K562 (cell line): ENCODE measurements at regions not wholly inside any gene's neighbourhood (a gene's known extent, or its start where the extent isn't known, plus 50 kb on each side); places are given as distances from the start of the nearest gene placed in this dataset.

Experiments
- ATAC-seq: fragments of 200-7000 bp; cut with Tn5 transposase; 3 replicates; pipeline ENCODE4 v1.9.1; 2020; ENCODE audit warnings: moderate library complexity
- BruUV-seq: library from RNA; stranded (reverse); fragments of 400-500 nt; replicated peaks from 2 replicates; lab custom pipeline; 2021; lab: Mats Ljungman, UMichigan
- CTCF ChIA-PET: fragments of 300-600 bp; formaldehyde crosslinking; extraction: SDS; loops from one replicate; lab custom pipeline; 2021; ENCODE audit warnings: low intra/inter-chr PET ratio; lab: Yijun Ruan, JAX
- POLR2A ChIA-PET: fragments of 300-600, 350-650 bp; sonication (Branson Sonifier 250); formaldehyde crosslinking; extraction: SDS; loops from one replicate; lab custom pipeline; 2021; ENCODE audit warnings: antibody characterized with exemption, inconsistent platforms; lab: Yijun Ruan, JAX
- DNase-seq, 4 experiments: peaks; one replicate each; pipeline versions ENCODE4 v3.0.0 to v3.0.0-alpha.2; 2011 to 2018; ENCODE audit warnings: low spot score in 3 of 4, mixed read lengths in 3 of 4; ENCODE audit errors: extremely low read depth in 1 of 4
- FAIRE-seq: peaks from 2 replicates; lab custom pipeline; 2011; peaks lifted over from hg19 to GRCh38; lab: Jason Lieb, UNC
- H2AFZ ChIP-seq: 2 replicates; pipeline ENCODE4 v1.6.0; 2011; ENCODE audit warnings: low read depth, low read length, control low read depth, inconsistent platforms
- H3K27ac ChIP-seq: fragments of 200-600 bp; 3 replicates; pipeline ENCODE4 v1.8.0; 2011; ENCODE audit warnings: low read depth, mild to moderate bottlenecking, control low read depth, inconsistent platforms, low read length, moderate library complexity, mixed read lengths; ENCODE audit errors: extremely low read depth
- H3K27me3 ChIP-seq, 2 experiments: fragments of 300-600 bp in 1 of 2; 2 replicates in 1 of 2; 3 replicates in 1 of 2; pipeline versions ENCODE4 v1.6.0 to v1.8.0; 2011; ENCODE audit warnings: inconsistent platforms in 2 of 2, low read length in 2 of 2, mild to moderate bottlenecking in 1 of 2, mixed read lengths in 1 of 2, moderate library complexity in 1 of 2; ENCODE audit not compliant: control insufficient read depth in 2 of 2, insufficient read depth in 2 of 2
- H3K36me3 ChIP-seq: fragments of 300-600 bp; 3 replicates; pipeline ENCODE4 v1.8.0; 2011; ENCODE audit warnings: mild to moderate bottlenecking, low read length, inconsistent platforms; ENCODE audit not compliant: control insufficient read depth, insufficient read depth
- H3K4me1 ChIP-seq, 2 experiments: fragments of 200-600 bp in 1 of 2; replicated peaks in 1 of 2; 2 replicates in 1 of 2; 3 replicates in 1 of 2; pipeline versions ENCODE4 v1.5.1 to v1.8.0; 2011; ENCODE audit warnings: inconsistent platforms in 2 of 2, low read length in 2 of 2, mild to moderate bottlenecking in 1 of 2, mixed read lengths in 1 of 2, moderate library complexity in 1 of 2; ENCODE audit not compliant: control insufficient read depth in 2 of 2, insufficient read depth in 2 of 2
- H3K4me2 ChIP-seq: 2 replicates; pipeline ENCODE4 v1.6.1; 2011; ENCODE audit warnings: low read length, control low read depth, inconsistent platforms, mixed read lengths; ENCODE audit not compliant: insufficient read depth
- H3K4me3 ChIP-seq: fragments of 200-600 bp; sonication (generic), shearing (Covaris generic); 2 replicates; pipeline ENCODE4 v1.5.1; 2016; ENCODE audit warnings: control low read depth, inconsistent platforms
- H3K79me2 ChIP-seq: fragments of 200-600 bp; 3 replicates; pipeline ENCODE4 v1.8.0; 2011; ENCODE audit warnings: low read length, inconsistent platforms; ENCODE audit not compliant: control insufficient read depth, insufficient read depth
- H3K9ac ChIP-seq, 2 experiments: 2 replicates each; pipeline versions ENCODE4 v1.6.0 to v1.6.1; 2011; ENCODE audit warnings: low read depth in 2 of 2, low read length in 2 of 2, control low read depth in 1 of 2, inconsistent platforms in 1 of 2, mild to moderate bottlenecking in 1 of 2, mixed read lengths in 1 of 2; ENCODE audit not compliant: insufficient read depth in 1 of 2
- H3K9me1 ChIP-seq: one replicate; pipeline ENCODE4 v1.6.0; 2011; ENCODE audit warnings: inconsistent platforms, mild to moderate bottlenecking, low read length, moderate library complexity; ENCODE audit not compliant: control insufficient read depth, insufficient read depth
- H3K9me3 ChIP-seq: replicated peaks from 2 replicates; pipeline ENCODE4 v1.5.1; 2011; ENCODE audit warnings: low read depth, low read length, inconsistent platforms; ENCODE audit not compliant: control insufficient read depth, insufficient read depth
- H4K20me1 ChIP-seq: replicated peaks from 2 replicates; pipeline ENCODE4 v1.6.1; 2011; ENCODE audit warnings: low read length, inconsistent platforms, mixed read lengths; ENCODE audit not compliant: control insufficient read depth, insufficient read depth
- ARHGAP35 ChIP-seq: fragments of 450-650 bp; IDR thresholded peaks from 2 replicates; pipeline ENCODE4 v1.6.1; 2018; ENCODE audit not compliant: partially characterized antibody
- C11orf30 ChIP-seq: fragments of 450-650 bp; IDR thresholded peaks from 2 replicates; pipeline ENCODE4 v1.6.1; 2016; ENCODE audit warnings: low read depth, mild to moderate bottlenecking
- DLX4 ChIP-seq: fragments of 250-450 bp; sonication (Bioruptor Pico); IDR thresholded peaks from 2 replicates; pipeline ENCODE4 v1.6.1; 2021; ENCODE audit warnings: mild to moderate bottlenecking
- GMEB1 ChIP-seq: fragments of 250-450 bp; sonication (Bioruptor Pico); IDR thresholded peaks from 2 replicates; pipeline ENCODE4 v1.4.0; 2020; ENCODE audit warnings: mild to moderate bottlenecking
- MAFG ChIP-seq: fragments of 450-650 bp; conservative IDR thresholded peaks from 2 replicates; pipeline ENCODE4 v1.6.1; 2016; ENCODE audit warnings: missing genetic modification characterization, missing compliant biosample characterization
- MAFK ChIP-seq: IDR thresholded peaks from 2 replicates; pipeline ENCODE4 v1.6.1; 2011; ENCODE audit warnings: low read length, improper control_type of control experiment
- NFE2 ChIP-seq: IDR thresholded peaks from 2 replicates; pipeline ENCODE4 v1.6.1; 2014; ENCODE audit warnings: antibody characterized with exemption, low read depth
- NKRF ChIP-seq: fragments of 450-650 bp; IDR thresholded peaks from 2 replicates; pipeline ENCODE4 v1.6.1; 2016; ENCODE audit warnings: borderline replicate concordance
- NR3C1 ChIP-seq: sonication (generic); formaldehyde crosslinking; IDR thresholded peaks from 2 replicates; pipeline ENCODE4 v1.8.1; 2022; ENCODE audit warnings: missing genetic modification reagents
- PKNOX1 ChIP-seq: fragments of 450-650 bp; IDR thresholded peaks from 2 replicates; pipeline ENCODE4 v1.6.1; 2016
- ZC3H11A ChIP-seq: IDR thresholded peaks from 2 replicates; pipeline ENCODE4 v1.6.1; 2012; ENCODE audit warnings: low read depth, low read length, improper control_type of control experiment
- ZNF316 ChIP-seq: fragments of 450-650 bp; IDR thresholded peaks from 2 replicates; pipeline ENCODE4 v1.6.1; 2016
- WGBS: fragments of 100-300 bp; shearing (Covaris generic); methylation state at CpG from one replicate; pipeline ENCODE4 v1.1.6; 2016; ENCODE audit warnings: low coverage, mixed read lengths; ENCODE audit not compliant: insufficient coverage; ENCODE audit errors: missing lambda C conversion rate; 5-methylcytosine and 5-hydroxymethylcytosine counted together
- in situ Hi-C: fragments of 300-500 bp; cut with MboI; formaldehyde crosslinking; loops from 4 replicates; pipeline ENCODE4 v1.15.0; 2018; ENCODE audit warnings: inconsistent platforms, mixed read lengths
- intact Hi-C: fragments of 100-400 bp; cut with micrococcal nuclease; formaldehyde crosslinking; loops from 2 replicates; pipeline ENCODE4 v1.14.2; 2022
- TF ChIP-seq, protein P1 (sequence below): fragments of 450-650 bp; IDR thresholded peaks from 2 replicates; pipeline ENCODE4 v1.6.1; 2017; ENCODE audit warnings: antibody characterized with exemption, mild to moderate bottlenecking

DNA sequence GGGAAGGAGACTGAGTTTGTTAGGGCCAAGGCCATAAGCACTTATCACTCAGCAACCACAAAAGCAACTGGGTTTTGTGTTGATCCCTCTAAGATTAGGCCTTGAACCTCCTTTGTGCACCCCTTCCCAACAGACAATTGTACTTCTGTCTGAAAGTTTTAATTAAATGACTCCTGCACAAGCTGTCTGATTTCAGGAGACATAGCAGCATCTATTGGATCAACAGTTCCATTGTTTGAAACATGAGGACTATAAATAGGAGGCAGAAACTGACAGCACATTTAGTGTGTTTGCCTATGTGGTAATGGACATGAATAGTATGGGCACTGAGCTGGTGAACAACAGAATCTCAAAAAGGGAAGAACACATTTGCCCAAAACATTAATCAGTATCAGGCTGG, 167.3 kb upstream of the KCNJ6 start (continued):
- no peak for TF ChIP-seq NKRF
- TF ChIP-seq ARHGAP35, result no peak
- no peak for TF ChIP-seq PKNOX1
- no peak for TF ChIP-seq NR3C1 (CRISPR knock-in tag)

DNA sequence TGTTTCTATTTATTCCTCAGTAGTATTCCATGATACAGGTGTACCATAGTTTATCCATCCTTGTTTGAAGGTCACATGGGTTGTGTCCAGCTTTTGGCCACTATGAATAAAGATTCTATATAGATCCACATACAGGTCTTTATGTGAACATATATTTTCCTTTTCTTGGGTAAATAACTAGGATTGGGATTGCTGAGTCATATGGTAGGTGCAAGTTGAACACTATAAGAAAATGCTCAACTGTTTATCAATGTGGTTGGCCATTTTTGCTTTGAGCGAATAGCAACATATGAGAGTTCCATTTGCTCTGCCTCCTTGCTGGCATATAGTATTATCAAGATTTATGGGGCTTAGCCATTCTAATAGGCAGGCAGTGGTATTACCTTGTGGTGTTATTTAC, 170.2 kb upstream of the KCNJ15 start:
- H3K9me3 ChIP-seq, result no peaks in the 10 kb centered on the region
- H3K9me1 ChIP-seq, result no peaks in the 10 kb centered on the region
- no peaks in the 10 kb centered on the region for H4K20me1 ChIP-seq
- intact Hi-C loops (no loop called here), in situ Hi-C loops (no loop called here)
- POLR2A ChIA-PET, result interaction anchor here (0.6 kb wide), 1 partner anchor 419 kb away, joined by 3 read pairs; no protein-coding TSS in a partner anchor
- no peak overlapping the region for H2AFZ ChIP-seq
- H3K27ac ChIP-seq, result no peak overlapping the region
- ATAC-seq (no peak), DNase-seq (no peak), FAIRE-seq (no peak)
- H3K27me3 ChIP-seq, result no peaks in the 10 kb centered on the region
- no peak overlapping the region for H3K9ac ChIP-seq
- peaks cover 60% of the 10 kb centered on the region for H3K79me2 ChIP-seq
- CTCF ChIA-PET, result no interaction called here
- H3K4me3 ChIP-seq, result no peak overlapping the region
- WGBS, result 100% methylated on average over 1 of the region's 1 CpG
- no TSS peak for BruUV-seq
- H3K4me1 ChIP-seq, result peaks cover 4 to 22% of the 10 kb centered on the region in 2 experiments; a peak in 3 of 5 replicates
- no peak overlapping the region for H3K4me2 ChIP-seq
- peaks cover 4% of the 10 kb centered on the region; the same call in 2 of the 3 replicates for H3K36me3 ChIP-seq
- peak; percentile 17; the same call in 1 of the 2 replicates for TF ChIP-seq MAFK
- TF ChIP-seq, protein P1, sequence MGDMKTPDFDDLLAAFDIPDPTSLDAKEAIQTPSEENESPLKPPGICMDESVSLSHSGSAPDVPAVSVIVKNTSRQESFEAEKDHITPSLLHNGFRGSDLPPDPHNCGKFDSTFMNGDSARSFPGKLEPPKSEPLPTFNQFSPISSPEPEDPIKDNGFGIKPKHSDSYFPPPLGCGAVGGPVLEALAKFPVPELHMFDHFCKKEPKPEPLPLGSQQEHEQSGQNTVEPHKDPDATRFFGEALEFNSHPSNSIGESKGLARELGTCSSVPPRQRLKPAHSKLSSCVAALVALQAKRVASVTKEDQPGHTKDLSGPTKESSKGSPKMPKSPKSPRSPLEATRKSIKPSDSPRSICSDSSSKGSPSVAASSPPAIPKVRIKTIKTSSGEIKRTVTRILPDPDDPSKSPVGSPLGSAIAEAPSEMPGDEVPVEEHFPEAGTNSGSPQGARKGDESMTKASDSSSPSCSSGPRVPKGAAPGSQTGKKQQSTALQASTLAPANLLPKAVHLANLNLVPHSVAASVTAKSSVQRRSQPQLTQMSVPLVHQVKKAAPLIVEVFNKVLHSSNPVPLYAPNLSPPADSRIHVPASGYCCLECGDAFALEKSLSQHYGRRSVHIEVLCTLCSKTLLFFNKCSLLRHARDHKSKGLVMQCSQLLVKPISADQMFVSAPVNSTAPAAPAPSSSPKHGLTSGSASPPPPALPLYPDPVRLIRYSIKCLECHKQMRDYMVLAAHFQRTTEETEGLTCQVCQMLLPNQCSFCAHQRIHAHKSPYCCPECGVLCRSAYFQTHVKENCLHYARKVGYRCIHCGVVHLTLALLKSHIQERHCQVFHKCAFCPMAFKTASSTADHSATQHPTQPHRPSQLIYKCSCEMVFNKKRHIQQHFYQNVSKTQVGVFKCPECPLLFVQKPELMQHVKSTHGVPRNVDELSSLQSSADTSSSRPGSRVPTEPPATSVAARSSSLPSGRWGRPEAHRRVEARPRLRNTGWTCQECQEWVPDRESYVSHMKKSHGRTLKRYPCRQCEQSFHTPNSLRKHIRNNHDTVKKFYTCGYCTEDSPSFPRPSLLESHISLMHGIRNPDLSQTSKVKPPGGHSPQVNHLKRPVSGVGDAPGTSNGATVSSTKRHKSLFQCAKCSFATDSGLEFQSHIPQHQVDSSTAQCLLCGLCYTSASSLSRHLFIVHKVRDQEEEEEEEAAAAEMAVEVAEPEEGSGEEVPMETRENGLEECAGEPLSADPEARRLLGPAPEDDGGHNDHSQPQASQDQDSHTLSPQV, result 0 out of 2 replicates have a peak, but pooled peaks have one; percentile 37
- TF ChIP-seq ZC3H11A, result no peak
- TF ChIP-seq ZNF316, result 0 out of 2 replicates have a peak, but pooled peaks have one; percentile 24
- TF ChIP-seq C11orf30, result 0 out of 2 replicates have a peak, but pooled peaks have one; percentile 30
- TF ChIP-seq GMEB1 (CRISPR knock-in tag), result no peak
- peak; percentile 52 for TF ChIP-seq NFE2
- no peak for TF ChIP-seq DLX4 (CRISPR knock-in tag)
- TF ChIP-seq MAFG, result peak; percentile 51; the same call in 1 of the 2 replicates
